ENCODE measurements at regions not wholly inside any gene's neighbourhood (a gene's known extent, or its start where the extent isn't known, plus 50 kb on each side); places are given as distances from the start of the nearest gene placed in this dataset.
"Not testable (repeated sequence)": the region's sequence is repeated elsewhere in the genome, so short reads cannot be mapped to it uniquely, and the experiment has no call there.

GRCh38 chr7:81852701-81853100 is 82.9 kb upstream of the HGF start:
- H3K9me3 Mint-ChIP-seq: peaks cover 0 to 2% (median 0%) of the 10 kb centered on the region in 3 donors
- no peak overlapping the region for H3K4me3 Mint-ChIP-seq
- no peak overlapping the region for H3K27ac Mint-ChIP-seq
- H3K4me1 Mint-ChIP-seq: no peaks in the 10 kb centered on the region
- no peaks in the 10 kb centered on the region for H3K36me3 Mint-ChIP-seq
- no peaks in the 10 kb centered on the region for H3K27me3 Mint-ChIP-seq

- H3K4me3 Mint-ChIP-seq: no peak overlapping the region
- peaks cover 0 to 2% (median 0%) of the 10 kb centered on the region in 3 donors for H3K9me3 Mint-ChIP-seq
- no peaks in the 10 kb centered on the region for H3K27me3 Mint-ChIP-seq
- H3K27ac Mint-ChIP-seq: no peak overlapping the region
- H3K36me3 Mint-ChIP-seq: no peaks in the 10 kb centered on the region
- peaks cover 0 to 2% (median 0%) of the 10 kb centered on the region in 3 donors for H3K4me1 Mint-ChIP-seq
These were observed 81.6 kb upstream of the HGF start for GRCh38 chr7:81851413-81851812.

GRCh38 chr7:81846398-81846797 is 76.6 kb upstream of the HGF start:
- H3K27me3 Mint-ChIP-seq: no peaks in the 10 kb centered on the region
- H3K4me1 Mint-ChIP-seq: peaks cover 0 to 8% (median 0%) of the 10 kb centered on the region in 3 donors
- H3K4me3 Mint-ChIP-seq: peak overlapping the region in 1 of 4 donors; percentile 39
- H3K9me3 Mint-ChIP-seq: peaks cover 0 to 2% (median 0%) of the 10 kb centered on the region in 3 donors
- H3K27ac Mint-ChIP-seq: no peak overlapping the region
- H3K36me3 Mint-ChIP-seq: no peaks in the 10 kb centered on the region

- Mint-ChIP-seq H3K4me1 (peaks cover 0 to 8% (median 0%) of the 10 kb centered on the region in 3 donors), H3K36me3 (no peaks in the 10 kb centered on the region), H3K4me3 (peak overlapping the region in 1 of 4 donors; percentile 63), H3K9me3 (peaks cover 0 to 2% (median 0%) of the 10 kb centered on the region in 3 donors), H3K27me3 (no peaks in the 10 kb centered on the region), H3K27ac (no peak overlapping the region)
These were observed 75.9 kb upstream of the HGF start for GRCh38 chr7:81845744-81846241.

GRCh38 chr7:81843657-81844056 is 73.8 kb upstream of the HGF start:
- not testable (repeated sequence) for H3K36me3 Mint-ChIP-seq, H3K27ac Mint-ChIP-seq, H3K4me1 Mint-ChIP-seq, H3K27me3 Mint-ChIP-seq, H3K4me3 Mint-ChIP-seq, H3K9me3 Mint-ChIP-seq

- Mint-ChIP-seq H3K4me1 (peaks cover 0 to 8% (median 1%) of the 10 kb centered on the region in 3 donors), H3K27ac (no peak overlapping the region), H3K9me3 (peaks cover 0 to 13% (median 1%) of the 10 kb centered on the region in 3 donors), H3K36me3 (no peaks in the 10 kb centered on the region), H3K4me3 (no peak overlapping the region), H3K27me3 (no peaks in the 10 kb centered on the region)
These were observed 72.5 kb upstream of the HGF start for GRCh38 chr7:81842361-81842760.

- no peaks in the 10 kb centered on the region for H3K27me3 Mint-ChIP-seq
- no peak overlapping the region for H3K4me3 Mint-ChIP-seq
- no peak overlapping the region for H3K27ac Mint-ChIP-seq
- H3K9me3 Mint-ChIP-seq: peaks cover 0 to 13% (median 2%) of the 10 kb centered on the region in 3 donors
- H3K36me3 Mint-ChIP-seq: no peaks in the 10 kb centered on the region
- peaks cover 0 to 1% (median 0%) of the 10 kb centered on the region in 3 donors for H3K4me1 Mint-ChIP-seq
These were observed 70.0 kb upstream of the HGF start for GRCh38 chr7:81839708-81840369.

- Mint-ChIP-seq H3K4me1 (no peaks in the 10 kb centered on the region), H3K9me3 (peaks cover 3 to 20% (median 4%) of the 10 kb centered on the region in 3 donors), H3K4me3 (no peak overlapping the region), H3K27ac (no peak overlapping the region), H3K36me3 (peaks cover 2% of the 10 kb centered on the region), H3K27me3 (no peaks in the 10 kb centered on the region)
These were observed 63.6 kb upstream of the HGF start for GRCh38 chr7:81833401-81833800.

GRCh38 chr7:81831883-81832282 is 62.0 kb upstream of the HGF start:
- Mint-ChIP-seq H3K4me1 (no peaks in the 10 kb centered on the region), H3K4me3 (no peak overlapping the region), H3K36me3 (peaks cover 2% of the 10 kb centered on the region), H3K9me3 (peaks cover 3 to 20% (median 4%) of the 10 kb centered on the region in 3 donors), H3K27ac (no peak overlapping the region), H3K27me3 (no peaks in the 10 kb centered on the region)

- not testable (repeated sequence) for H3K4me3 Mint-ChIP-seq, H3K4me1 Mint-ChIP-seq, H3K27me3 Mint-ChIP-seq, H3K27ac Mint-ChIP-seq, H3K36me3 Mint-ChIP-seq
- peaks cover 2 to 21% (median 3%) of the 10 kb centered on the region in 3 donors for H3K9me3 Mint-ChIP-seq
These were observed 59.7 kb upstream of the HGF start for GRCh38 chr7:81829511-81829910.

- H3K36me3 Mint-ChIP-seq: no peaks in the 10 kb centered on the region
- H3K4me1 Mint-ChIP-seq: no peaks in the 10 kb centered on the region
- H3K27ac Mint-ChIP-seq: no peak overlapping the region
- H3K27me3 Mint-ChIP-seq: no peaks in the 10 kb centered on the region
- no peak overlapping the region for H3K4me3 Mint-ChIP-seq
- peaks cover 0 to 6% (median 1%) of the 10 kb centered on the region in 3 donors for H3K9me3 Mint-ChIP-seq
These were observed 53.0 kb upstream of the HGF start for GRCh38 chr7:81822811-81823210.

- H3K27ac Mint-ChIP-seq: no peak overlapping the region
- no peaks in the 10 kb centered on the region for H3K27me3 Mint-ChIP-seq
- H3K9me3 Mint-ChIP-seq: peaks cover 0 to 6% (median 2%) of the 10 kb centered on the region in 3 donors
- no peaks in the 10 kb centered on the region for H3K4me1 Mint-ChIP-seq
- H3K4me3 Mint-ChIP-seq: no peak overlapping the region
- H3K36me3 Mint-ChIP-seq: no peaks in the 10 kb centered on the region
These were observed 50.0 kb upstream of the HGF start for GRCh38 chr7:81819861-81820260.
